Kidney capillary endothelial cell (primary cell): ENCODE measurements at regions not wholly inside any gene's neighbourhood (a gene's known extent, or its start where the extent isn't known, plus 50 kb on each side); places are given as distances from the start of the nearest gene placed in this dataset.

ENCODE experiments used
- DNase-seq: peaks from one replicate; pipeline ENCODE4 v3.0.0-alpha.2; 2018; ENCODE audit warnings: low spot score

- DNase-seq = no peak
Measured at GRCh38 chr10:129078746-129079145, 388.3 kb upstream of the MGMT start.

GRCh38 chr10:129079705-129080104 is 387.3 kb upstream of the MGMT start:
- DNase-seq = no peak

- DNase-seq = no peak
Measured at GRCh38 chr10:129085811-129086210, 381.2 kb upstream of the MGMT start.

- DNase-seq = no peak
Measured at GRCh38 chr10:129089341-129089740, 377.7 kb upstream of the MGMT start.

GRCh38 chr10:129090165-129090564 is 376.9 kb upstream of the MGMT start:
- DNase-seq = no peak

- DNase-seq = no peak
Measured at GRCh38 chr10:129090618-129091366, 376.2 kb upstream of the MGMT start.

- no peak for DNase-seq
Measured at GRCh38 chr10:129093641-129094040, 373.4 kb upstream of the MGMT start.

- DNase-seq = no peak
Measured at GRCh38 chr10:129094233-129094632, 372.8 kb upstream of the MGMT start.

GRCh38 chr10:129094861-129095260 is 372.2 kb upstream of the MGMT start:
- no peak for DNase-seq

GRCh38 chr10:129095680-129096064 is 371.4 kb upstream of the MGMT start:
- no peak for DNase-seq

GRCh38 chr10:129096065-129096984 is 370.7 kb upstream of the MGMT start:
- DNase-seq = no peak

GRCh38 chr10:129097776-129098330 is 369.2 kb upstream of the MGMT start:
- DNase-seq = no peak

GRCh38 chr10:129098517-129098916 is 368.5 kb upstream of the MGMT start:
- DNase-seq = no peak

GRCh38 chr10:129099486-129099885 is 367.6 kb upstream of the MGMT start:
- no peak for DNase-seq

- DNase-seq = no peak
Measured at GRCh38 chr10:129099992-129100391, 367.0 kb upstream of the MGMT start.

- no peak for DNase-seq
Measured at GRCh38 chr10:129101232-129101980, 365.6 kb upstream of the MGMT start.

- peak; percentile 21 for DNase-seq
Measured at GRCh38 chr10:129102906-129103693, 363.9 kb upstream of the MGMT start.

- DNase-seq = no peak
Measured at GRCh38 chr10:129104266-129105045, 362.6 kb upstream of the MGMT start.

- DNase-seq = no peak
Measured at GRCh38 chr10:129105266-129105665, 361.8 kb upstream of the MGMT start.

- no peak for DNase-seq
Measured at GRCh38 chr10:129106314-129106713, 360.7 kb upstream of the MGMT start.

- DNase-seq = no peak
Measured at GRCh38 chr10:129107525-129107924, 359.5 kb upstream of the MGMT start.
